Loucy (cell line): ENCODE measurements at regions not wholly inside any gene's neighbourhood (a gene's known extent, or its start where the extent isn't known, plus 50 kb on each side); places are given as distances from the start of the nearest gene placed in this dataset.

ENCODE experiments used
- EZH2phosphoT487 ChIP-seq: fragments of 200-600 bp; IDR thresholded peaks from 2 replicates; pipeline ENCODE4 v1.6.1; 2018; ENCODE audit warnings: antibody characterized with exemption, mild to moderate bottlenecking, moderate library complexity, borderline replicate concordance
- TF ChIP-seq, protein P1 (sequence below): fragments of 200-600 bp; sonication (generic); conservative IDR thresholded peaks from 2 replicates; pipeline ENCODE4 v1.5.1; 2014; ENCODE audit warnings: mild to moderate bottlenecking, antibody characterized with exemption, low read length

- TF ChIP-seq, protein P1, sequence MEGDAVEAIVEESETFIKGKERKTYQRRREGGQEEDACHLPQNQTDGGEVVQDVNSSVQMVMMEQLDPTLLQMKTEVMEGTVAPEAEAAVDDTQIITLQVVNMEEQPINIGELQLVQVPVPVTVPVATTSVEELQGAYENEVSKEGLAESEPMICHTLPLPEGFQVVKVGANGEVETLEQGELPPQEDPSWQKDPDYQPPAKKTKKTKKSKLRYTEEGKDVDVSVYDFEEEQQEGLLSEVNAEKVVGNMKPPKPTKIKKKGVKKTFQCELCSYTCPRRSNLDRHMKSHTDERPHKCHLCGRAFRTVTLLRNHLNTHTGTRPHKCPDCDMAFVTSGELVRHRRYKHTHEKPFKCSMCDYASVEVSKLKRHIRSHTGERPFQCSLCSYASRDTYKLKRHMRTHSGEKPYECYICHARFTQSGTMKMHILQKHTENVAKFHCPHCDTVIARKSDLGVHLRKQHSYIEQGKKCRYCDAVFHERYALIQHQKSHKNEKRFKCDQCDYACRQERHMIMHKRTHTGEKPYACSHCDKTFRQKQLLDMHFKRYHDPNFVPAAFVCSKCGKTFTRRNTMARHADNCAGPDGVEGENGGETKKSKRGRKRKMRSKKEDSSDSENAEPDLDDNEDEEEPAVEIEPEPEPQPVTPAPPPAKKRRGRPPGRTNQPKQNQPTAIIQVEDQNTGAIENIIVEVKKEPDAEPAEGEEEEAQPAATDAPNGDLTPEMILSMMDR = no peak
- no peak for TF ChIP-seq EZH2phosphoT487
These were observed 54.7 kb upstream of the HK2 start for GRCh38 chr2:74779265-74779558.
